HCT116 (cell line): ENCODE measurements at regions not wholly inside any gene's neighbourhood (a gene's known extent, or its start where the extent isn't known, plus 50 kb on each side); places are given as distances from the start of the nearest gene placed in this dataset.

Source experiments
- ATAC-seq: fragments of 200-7000 bp; cut with Tn5 transposase; 2 replicates; pipeline ENCODE4 v1.9.1; 2020; ENCODE audit warnings: mild to moderate bottlenecking, moderate library complexity
- BruUV-seq: library from RNA; stranded (reverse); fragments of 400-500 nt; replicated peaks from 2 replicates; lab custom pipeline; 2021; lab: Mats Ljungman, UMichigan
- CTCF ChIA-PET: fragments of 300-600 bp; sonication (Branson Sonifier 250); formaldehyde crosslinking; loops from one replicate; lab custom pipeline; 2021; ENCODE audit warnings: antibody characterized with exemption; lab: Charles Lee
- POLR2A ChIA-PET: fragments of 300-600, 350-600 bp; sonication (Branson Sonifier 250); formaldehyde crosslinking; loops from one replicate; lab custom pipeline; 2021; ENCODE audit warnings: antibody characterized with exemption; lab: Charles Lee
- RAD21 ChIA-PET, 2 experiments: fragments of 300-600 bp; sonication (Branson Sonifier 250); formaldehyde crosslinking; loops; one replicate each; lab custom pipeline; 2023; ENCODE audit warnings: low total read pairs in 2 of 2; ENCODE audit not compliant: uncharacterized antibody in 2 of 2, unreplicated experiment in 2 of 2, low non-redundant PET in 1 of 2; lab: Charles Lee
- DNase-seq: peaks from one replicate; pipeline ENCODE4 v3.0.0-alpha.2; 2010; ENCODE audit warnings: low read depth, low spot score
- H2AFZ ChIP-seq: fragments of 200-600 bp; shearing (Covaris generic), sonication (generic); 2 replicates; pipeline ENCODE4 v1.6.1; 2017; ENCODE audit warnings: low read depth, mixed run types, mixed read lengths, antibody characterized with exemption, low read length; ENCODE audit not compliant: poor library complexity, severe bottlenecking
- H3K27ac ChIP-seq: 2 replicates; pipeline ENCODE4 v1.5.1; 2012; ENCODE audit warnings: low read depth, low read length
- H3K27me3 ChIP-seq: fragments of 200-600 bp; sonication (generic); 2 replicates; pipeline ENCODE4 v1.6.1; 2016; ENCODE audit warnings: mixed run types, low read length, mixed read lengths; ENCODE audit not compliant: insufficient read depth
- H3K36me3 ChIP-seq, 2 experiments: fragments of 200-500 bp in 1 of 2; fragments of 200-600 bp in 1 of 2; sonication (Bioruptor generic) in 1 of 2; sonication (generic) in 1 of 2; 2 replicates each; pipeline versions ENCODE4 v1.5.1 to v1.6.1; 2014 to 2016; ENCODE audit warnings: low read length in 2 of 2, inconsistent platforms in 1 of 2, mixed read lengths in 1 of 2, mixed run types in 1 of 2; ENCODE audit not compliant: insufficient read depth in 2 of 2, control insufficient read depth in 1 of 2
- H3K4me1 ChIP-seq, 2 experiments: fragments of 200-600 bp in 1 of 2; sonication (generic) in 1 of 2; 2 replicates each; pipeline versions ENCODE4 v1.5.1 to v1.6.1; 2012 to 2017; ENCODE audit warnings: low read length in 2 of 2, inconsistent platforms in 1 of 2, mild to moderate bottlenecking in 1 of 2, mixed read lengths in 1 of 2, mixed run types in 1 of 2, moderate library complexity in 1 of 2; ENCODE audit not compliant: insufficient read depth in 2 of 2, control insufficient read depth in 1 of 2
- H3K4me2 ChIP-seq: fragments of 200-600 bp; sonication (generic); 2 replicates; pipeline ENCODE4 v1.6.1; 2017; ENCODE audit warnings: mixed run types, low read length, mixed read lengths
- H3K4me3 ChIP-seq, 2 experiments: fragments of 200-600 bp in 1 of 2; sonication (generic) in 1 of 2; replicated peaks in 1 of 2; 2 replicates each; pipeline ENCODE4 v1.5.1; 2011 to 2016; ENCODE audit warnings: low read length in 2 of 2, control low read depth in 1 of 2, low read depth in 1 of 2, mild to moderate bottlenecking in 1 of 2, mixed read lengths in 1 of 2, mixed run types in 1 of 2
- H3K79me2 ChIP-seq: fragments of 200-600 bp; sonication (generic); 2 replicates; pipeline ENCODE4 v1.6.1; 2017; ENCODE audit warnings: mild to moderate bottlenecking, mixed run types, low read length, moderate library complexity, mixed read lengths; ENCODE audit not compliant: insufficient read depth
- H3K9ac ChIP-seq: fragments of 200-600 bp; sonication (generic); 2 replicates; pipeline ENCODE4 v1.6.1; 2016; ENCODE audit warnings: low read length, mixed read lengths
- H3K9me2 ChIP-seq: fragments of 200-600 bp; sonication (generic), shearing (Covaris generic); 2 replicates; pipeline ENCODE4 v1.6.1; 2017; ENCODE audit warnings: mixed run types, mild to moderate bottlenecking, moderate library complexity; ENCODE audit not compliant: insufficient read depth
- H3K9me3 ChIP-seq, 2 experiments: fragments of 200-500 bp in 1 of 2; fragments of 200-600 bp in 1 of 2; sonication (Bioruptor generic) in 1 of 2; sonication (generic) in 1 of 2; 2 replicates each; pipeline ENCODE4 v1.6.1; 2014 to 2017; ENCODE audit warnings: low read length in 2 of 2, mixed read lengths in 2 of 2, inconsistent platforms in 1 of 2, low read depth in 1 of 2, mild to moderate bottlenecking in 1 of 2, mixed run types in 1 of 2, moderate library complexity in 1 of 2; ENCODE audit not compliant: control insufficient read depth in 1 of 2, insufficient read depth in 1 of 2
- H4K20me1 ChIP-seq: fragments of 200-600 bp; sonication (generic), shearing (Covaris generic); 2 replicates; pipeline ENCODE4 v1.6.1; 2017; ENCODE audit warnings: mixed run types, mild to moderate bottlenecking, moderate library complexity; ENCODE audit not compliant: insufficient read depth
- EZH2 ChIP-seq: fragments of 200-600 bp; sonication (generic); IDR thresholded peaks from 2 replicates; pipeline ENCODE4 v1.6.1; 2017; ENCODE audit warnings: antibody characterized with exemption, mixed run types
- FOSL1 ChIP-seq: IDR thresholded peaks from 2 replicates; pipeline ENCODE4 v1.6.1; 2012; ENCODE audit warnings: low read depth
- MAX ChIP-seq: IDR thresholded peaks from 2 replicates; pipeline ENCODE4 v1.6.1; 2012
- POLR2AphosphoS5 ChIP-seq: IDR thresholded peaks from 2 replicates; pipeline ENCODE4 v1.6.1; 2011; ENCODE audit warnings: mild to moderate bottlenecking, low read depth, low read length, moderate library complexity
- SP1 ChIP-seq: IDR thresholded peaks from 2 replicates; pipeline ENCODE4 v1.6.1; 2012; ENCODE audit warnings: low read depth
- SRF ChIP-seq: IDR thresholded peaks from 2 replicates; pipeline ENCODE4 v1.6.1; 2012; ENCODE audit warnings: low read depth
- TCF7L2 ChIP-seq: IDR thresholded peaks from 2 replicates; pipeline ENCODE4 v1.7.0; 2011; ENCODE audit warnings: borderline replicate concordance, inconsistent platforms; ENCODE audit not compliant: insufficient read depth, insufficient read length; ENCODE audit errors: extremely low read depth
- ZFX ChIP-seq: fragments of 450-650 bp; IDR thresholded peaks from 2 replicates; pipeline ENCODE4 v1.6.1; 2017
- intact Hi-C: fragments of 100-400 bp; cut with micrococcal nuclease; formaldehyde crosslinking; loops from 2 replicates; pipeline ENCODE4 v1.10.0; 2022
- TF ChIP-seq, protein P1 (sequence below), 3 experiments: fragments of 200-600 bp in 1 of 3; sonication (generic) in 1 of 3; IDR thresholded peaks in 2 of 3; conservative IDR thresholded peaks in 1 of 3; 2 replicates each; pipeline ENCODE4 v1.5.1; 2012 to 2017; ENCODE audit warnings: low read depth in 2 of 3, low read length in 2 of 3, antibody characterized with exemption in 1 of 3, borderline replicate concordance in 1 of 3, control low read depth in 1 of 3, mild to moderate bottlenecking in 1 of 3, mixed read lengths in 1 of 3, mixed run types in 1 of 3, moderate library complexity in 1 of 3; ENCODE audit not compliant: insufficient read depth in 1 of 3
- TF ChIP-seq, protein P2 (sequence below): IDR thresholded peaks from 2 replicates; pipeline ENCODE4 v1.6.1; 2012; ENCODE audit warnings: low read depth

GRCh38 chr17:13941781-13942180 lies 127.5 kb upstream of the COX10 start:
- DNase-seq: no peak
- no peak for TF ChIP-seq SP1
- TF ChIP-seq TCF7L2: no peak
- TF ChIP-seq POLR2AphosphoS5: no peak
- no peak for TF ChIP-seq EZH2
- TF ChIP-seq FOSL1: no peak
- TF ChIP-seq, protein P1, sequence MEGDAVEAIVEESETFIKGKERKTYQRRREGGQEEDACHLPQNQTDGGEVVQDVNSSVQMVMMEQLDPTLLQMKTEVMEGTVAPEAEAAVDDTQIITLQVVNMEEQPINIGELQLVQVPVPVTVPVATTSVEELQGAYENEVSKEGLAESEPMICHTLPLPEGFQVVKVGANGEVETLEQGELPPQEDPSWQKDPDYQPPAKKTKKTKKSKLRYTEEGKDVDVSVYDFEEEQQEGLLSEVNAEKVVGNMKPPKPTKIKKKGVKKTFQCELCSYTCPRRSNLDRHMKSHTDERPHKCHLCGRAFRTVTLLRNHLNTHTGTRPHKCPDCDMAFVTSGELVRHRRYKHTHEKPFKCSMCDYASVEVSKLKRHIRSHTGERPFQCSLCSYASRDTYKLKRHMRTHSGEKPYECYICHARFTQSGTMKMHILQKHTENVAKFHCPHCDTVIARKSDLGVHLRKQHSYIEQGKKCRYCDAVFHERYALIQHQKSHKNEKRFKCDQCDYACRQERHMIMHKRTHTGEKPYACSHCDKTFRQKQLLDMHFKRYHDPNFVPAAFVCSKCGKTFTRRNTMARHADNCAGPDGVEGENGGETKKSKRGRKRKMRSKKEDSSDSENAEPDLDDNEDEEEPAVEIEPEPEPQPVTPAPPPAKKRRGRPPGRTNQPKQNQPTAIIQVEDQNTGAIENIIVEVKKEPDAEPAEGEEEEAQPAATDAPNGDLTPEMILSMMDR (IDR thresholded peaks at IDR 0.05 in 2 of 3, conservative IDR thresholded peaks at IDR 0.05 in 1 of 3; ENCODE audit: borderline replicate concordance in 1 of 3, insufficient read depth in 1 of 3, low read depth in 2 of 3, low read length in 2 of 3): no peak
- no peak for TF ChIP-seq SRF
- no peak for TF ChIP-seq ZFX
- TF ChIP-seq, protein P2, sequence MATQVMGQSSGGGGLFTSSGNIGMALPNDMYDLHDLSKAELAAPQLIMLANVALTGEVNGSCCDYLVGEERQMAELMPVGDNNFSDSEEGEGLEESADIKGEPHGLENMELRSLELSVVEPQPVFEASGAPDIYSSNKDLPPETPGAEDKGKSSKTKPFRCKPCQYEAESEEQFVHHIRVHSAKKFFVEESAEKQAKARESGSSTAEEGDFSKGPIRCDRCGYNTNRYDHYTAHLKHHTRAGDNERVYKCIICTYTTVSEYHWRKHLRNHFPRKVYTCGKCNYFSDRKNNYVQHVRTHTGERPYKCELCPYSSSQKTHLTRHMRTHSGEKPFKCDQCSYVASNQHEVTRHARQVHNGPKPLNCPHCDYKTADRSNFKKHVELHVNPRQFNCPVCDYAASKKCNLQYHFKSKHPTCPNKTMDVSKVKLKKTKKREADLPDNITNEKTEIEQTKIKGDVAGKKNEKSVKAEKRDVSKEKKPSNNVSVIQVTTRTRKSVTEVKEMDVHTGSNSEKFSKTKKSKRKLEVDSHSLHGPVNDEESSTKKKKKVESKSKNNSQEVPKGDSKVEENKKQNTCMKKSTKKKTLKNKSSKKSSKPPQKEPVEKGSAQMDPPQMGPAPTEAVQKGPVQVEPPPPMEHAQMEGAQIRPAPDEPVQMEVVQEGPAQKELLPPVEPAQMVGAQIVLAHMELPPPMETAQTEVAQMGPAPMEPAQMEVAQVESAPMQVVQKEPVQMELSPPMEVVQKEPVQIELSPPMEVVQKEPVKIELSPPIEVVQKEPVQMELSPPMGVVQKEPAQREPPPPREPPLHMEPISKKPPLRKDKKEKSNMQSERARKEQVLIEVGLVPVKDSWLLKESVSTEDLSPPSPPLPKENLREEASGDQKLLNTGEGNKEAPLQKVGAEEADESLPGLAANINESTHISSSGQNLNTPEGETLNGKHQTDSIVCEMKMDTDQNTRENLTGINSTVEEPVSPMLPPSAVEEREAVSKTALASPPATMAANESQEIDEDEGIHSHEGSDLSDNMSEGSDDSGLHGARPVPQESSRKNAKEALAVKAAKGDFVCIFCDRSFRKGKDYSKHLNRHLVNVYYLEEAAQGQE: no peak
- TF ChIP-seq MAX: no peak
- TF ChIP-seq, all 23 proteins: peak for 0
- intact Hi-C loops: no loop called here
- no peak overlapping the region for H3K4me2 ChIP-seq
- H3K36me3 ChIP-seq: no peaks in the 10 kb centered on the region
- H3K4me3 ChIP-seq: no peak overlapping the region
- peaks cover 0 to 5% of the 10 kb centered on the region in 2 experiments; a peak in 1 of 4 replicates for H3K4me1 ChIP-seq
- POLR2A ChIA-PET: no interaction called here
- H4K20me1 ChIP-seq: no peaks in the 10 kb centered on the region
- no peak for ATAC-seq
- no peaks in the 10 kb centered on the region for H3K9me3 ChIP-seq
- H3K27ac ChIP-seq: no peak overlapping the region
- H3K9me2 ChIP-seq: no peaks in the 10 kb centered on the region
- no TSS peak for BruUV-seq
- H3K79me2 ChIP-seq: no peaks in the 10 kb centered on the region
- CTCF ChIA-PET: no interaction called here
- no peaks in the 10 kb centered on the region for H3K27me3 ChIP-seq
- H3K9ac ChIP-seq: no peak overlapping the region
- RAD21 ChIA-PET: no interaction called here
- no peak overlapping the region for H2AFZ ChIP-seq
